ENCODE measurements at regions not wholly inside any gene's neighbourhood (a gene's known extent, or its start where the extent isn't known, plus 50 kb on each side); places are given as distances from the start of the nearest gene placed in this dataset.
"Not testable (repeated sequence)": the region's sequence is repeated elsewhere in the genome, so short reads cannot be mapped to it uniquely, and the experiment has no call there.

- FAIRE-seq: no peak
Measured at GRCh38 chr3:177885063-177885462, 651.2 kb upstream of the KCNMB2 start.

- FAIRE-seq: no peak
Measured at GRCh38 chr3:177886501-177886900, 649.7 kb upstream of the KCNMB2 start.

- no peak for FAIRE-seq
Measured at GRCh38 chr3:177887475-177887874, 648.8 kb upstream of the KCNMB2 start.

GRCh38 chr3:177889161-177889560 is 647.1 kb upstream of the KCNMB2 start:
- no peak for FAIRE-seq

- no peak for FAIRE-seq
Measured at GRCh38 chr3:177889652-177890358, 646.4 kb upstream of the KCNMB2 start.

GRCh38 chr3:177890359-177890683 is 645.9 kb upstream of the KCNMB2 start:
- no peak for FAIRE-seq

GRCh38 chr3:177891569-177891968 is 644.7 kb upstream of the KCNMB2 start:
- FAIRE-seq: not testable (repeated sequence)

- FAIRE-seq: no peak
Measured at GRCh38 chr3:177893331-177893730, 642.9 kb upstream of the KCNMB2 start.

GRCh38 chr3:177894081-177894728 is 642.0 kb upstream of the KCNMB2 start:
- no peak for FAIRE-seq

- FAIRE-seq: no peak
Measured at GRCh38 chr3:177898185-177898584, 638.1 kb upstream of the KCNMB2 start.

GRCh38 chr3:177899275-177900067 is 636.8 kb upstream of the KCNMB2 start:
- FAIRE-seq: no peak

GRCh38 chr3:177902876-177903275 is 633.4 kb upstream of the KCNMB2 start:
- no peak for FAIRE-seq

- FAIRE-seq: no peak
Measured at GRCh38 chr3:177904621-177905020, 631.6 kb upstream of the KCNMB2 start.

- FAIRE-seq: peak; percentile 15
Measured at GRCh38 chr3:177905173-177906125, 630.8 kb upstream of the KCNMB2 start.

GRCh38 chr3:177906126-177906511 is 630.1 kb upstream of the KCNMB2 start:
- FAIRE-seq: peak; percentile 29

GRCh38 chr3:177906578-177907229 is 629.5 kb upstream of the KCNMB2 start:
- FAIRE-seq: no peak

GRCh38 chr3:177909530-177909929 is 626.7 kb upstream of the KCNMB2 start:
- not testable (repeated sequence) for FAIRE-seq

GRCh38 chr3:177914224-177914623 is 622.0 kb upstream of the KCNMB2 start:
- FAIRE-seq: no peak

GRCh38 chr3:177916461-177916860 is 619.8 kb upstream of the KCNMB2 start:
- no peak for FAIRE-seq

GRCh38 chr3:177917234-177917861 is 618.9 kb upstream of the KCNMB2 start:
- FAIRE-seq: no peak

GRCh38 chr3:177921153-177921552 is 615.1 kb upstream of the KCNMB2 start:
- no peak for FAIRE-seq

GRCh38 chr3:177924261-177924660 is 612.0 kb upstream of the KCNMB2 start:
- no peak for FAIRE-seq

Measured in endometrium (tissue), 2 donors.